ENCODE measurements at regions not wholly inside any gene's neighbourhood (a gene's known extent, or its start where the extent isn't known, plus 50 kb on each side); places are given as distances from the start of the nearest gene placed in this dataset.

DNA sequence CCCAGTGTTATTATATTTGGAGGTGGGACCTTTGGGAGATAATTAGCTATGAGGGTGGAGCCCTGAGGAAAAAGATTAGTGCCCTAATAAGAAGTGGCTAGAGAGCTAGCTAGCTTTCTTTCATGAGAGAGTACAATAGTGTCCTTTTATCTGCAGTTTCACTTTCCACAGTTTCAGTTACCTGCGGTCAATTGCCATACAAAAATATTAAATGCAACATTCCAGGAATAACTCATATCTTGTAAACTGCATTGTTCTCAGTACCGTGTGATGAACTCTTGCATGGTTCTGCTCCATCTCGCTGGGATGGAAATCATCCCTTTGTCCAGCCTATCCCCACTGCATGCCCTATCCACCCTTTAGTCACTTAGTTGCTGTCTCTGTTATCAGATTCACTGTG lies 201.6 kb downstream of the RWDD3 start:
- FAIRE-seq, result no peak

DNA sequence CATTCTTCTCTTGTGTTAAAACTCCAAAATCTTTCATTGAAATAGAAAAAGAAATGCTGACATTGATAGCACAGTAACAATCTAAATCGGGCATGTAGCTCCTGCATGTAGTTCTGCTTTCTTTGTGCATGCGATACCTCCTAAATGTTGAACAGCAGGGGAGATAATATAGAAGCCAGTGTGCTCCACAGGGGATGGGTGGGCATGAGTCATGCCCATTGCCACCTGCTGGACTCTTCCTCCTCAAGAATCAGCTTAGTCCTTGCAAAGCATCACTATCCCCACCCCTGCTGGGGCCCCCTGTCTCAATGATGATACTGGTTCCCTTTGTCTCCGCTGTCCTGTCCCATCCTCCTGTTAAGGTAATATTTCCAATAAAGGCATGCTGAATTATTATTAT lies 203.0 kb downstream of the RWDD3 start:
- no peak for FAIRE-seq

DNA sequence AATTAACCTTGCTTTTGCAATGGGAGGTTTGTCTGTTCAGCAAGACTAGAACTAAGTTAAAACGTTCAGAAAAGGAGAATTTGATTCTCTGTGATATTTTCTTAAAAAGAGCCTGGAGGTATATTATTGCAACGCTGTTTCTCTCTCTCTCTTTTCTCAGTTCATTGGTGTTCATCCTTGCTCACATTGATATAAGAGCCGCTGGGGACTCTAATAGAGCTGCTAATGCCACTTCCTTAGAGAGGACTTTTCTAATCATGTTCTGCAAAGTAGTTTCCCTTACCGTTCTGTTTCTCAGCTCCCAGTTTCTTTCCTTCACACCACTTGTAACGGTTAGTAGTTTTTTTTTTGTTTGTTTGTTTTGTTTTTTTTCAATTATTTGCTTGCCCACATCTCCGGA lies 203.8 kb downstream of the RWDD3 start:
- no peak for FAIRE-seq

DNA sequence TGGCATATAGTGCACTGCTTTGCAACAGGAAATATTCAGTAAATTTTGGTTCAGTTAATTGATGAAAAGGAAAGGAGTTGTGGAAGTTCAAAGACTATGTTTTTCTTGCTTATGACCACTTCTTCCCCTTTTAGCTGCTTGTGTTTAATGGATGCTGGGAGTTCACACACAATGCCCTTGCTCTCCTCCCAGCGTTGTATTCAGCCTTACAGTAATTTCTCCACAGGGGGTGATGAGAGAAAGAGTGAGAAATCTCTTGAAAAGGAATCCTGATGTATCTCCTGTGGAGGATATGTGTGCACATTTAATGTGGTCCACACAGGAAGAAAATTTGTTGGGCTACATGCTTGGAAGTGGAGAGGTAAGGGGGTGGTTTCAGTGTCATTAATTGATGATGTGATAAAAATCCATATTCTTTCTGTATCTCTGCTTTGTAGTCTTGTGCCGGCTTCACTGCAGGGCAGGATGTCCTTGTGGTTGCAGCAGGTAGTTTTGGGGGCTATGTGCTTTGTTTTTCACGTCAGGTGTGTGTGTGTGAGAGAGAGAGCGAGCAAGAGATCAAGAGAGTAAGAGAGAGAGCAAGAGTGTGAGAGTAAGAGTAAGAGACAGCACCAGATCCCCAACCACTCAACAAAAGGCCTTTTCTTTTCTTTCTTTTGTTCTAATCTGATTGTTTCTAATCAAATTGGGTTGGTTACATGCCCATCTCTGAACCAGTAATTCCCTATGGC lies 204.4 kb downstream of the RWDD3 start:
- FAIRE-seq, result no peak

DNA sequence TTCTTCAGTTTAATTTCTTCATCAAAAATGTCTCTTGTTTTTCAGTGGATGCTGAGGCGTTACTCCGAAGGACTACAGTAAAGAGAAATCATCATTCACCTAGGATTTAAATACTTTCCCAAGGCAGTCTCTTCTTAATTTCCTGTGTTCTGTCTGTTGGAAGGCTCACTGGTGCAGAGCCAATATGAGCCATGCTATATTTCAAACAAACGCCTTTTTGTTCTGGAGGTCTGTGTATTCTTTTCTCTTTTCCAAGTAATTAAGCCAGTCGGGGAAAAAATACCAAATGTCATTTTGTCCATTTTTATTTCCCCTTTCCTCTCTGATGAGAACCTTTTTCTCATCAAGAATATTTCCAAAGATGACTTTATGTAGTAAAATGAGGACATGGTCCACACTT lies 206.5 kb downstream of the RWDD3 start:
- no peak for FAIRE-seq

DNA sequence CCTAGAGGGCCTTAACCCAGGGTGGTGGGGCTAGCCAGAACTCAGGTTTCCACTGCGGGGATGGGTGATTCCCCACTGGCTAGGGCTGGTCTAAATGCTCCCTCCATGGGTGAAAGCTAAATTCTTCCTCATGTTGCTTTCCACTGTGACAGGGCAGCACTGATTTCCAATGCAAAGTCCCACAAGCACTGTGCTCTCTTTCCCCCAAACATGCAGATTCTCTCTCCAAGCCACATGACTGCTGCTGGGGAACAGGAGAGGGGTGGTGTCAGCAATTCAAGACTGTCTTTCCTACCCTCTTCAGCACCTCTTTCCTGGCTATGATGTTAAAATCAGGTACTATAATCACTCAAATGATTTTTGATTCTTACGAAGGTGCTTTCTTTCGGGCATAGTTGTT lies 215.5 kb downstream of the RWDD3 start:
- no peak for FAIRE-seq

DNA sequence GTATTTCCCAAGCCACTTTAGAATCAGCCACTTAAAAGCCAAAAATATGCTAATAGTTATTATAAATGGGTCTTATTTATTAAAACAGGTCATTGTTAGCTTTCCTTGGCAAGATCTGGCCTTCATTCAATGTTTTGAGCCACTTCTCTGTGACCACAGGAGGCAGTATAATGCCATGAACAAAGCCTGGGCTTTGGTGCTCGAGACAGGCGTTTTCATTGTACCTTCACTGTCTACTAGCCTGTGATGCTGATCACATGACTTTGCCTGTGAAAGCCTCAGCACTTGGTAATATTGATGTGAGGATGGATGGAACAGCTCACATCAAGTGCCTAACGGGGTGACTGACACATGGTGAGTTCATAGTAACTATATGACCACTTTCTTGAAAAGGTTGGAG lies 217.0 kb downstream of the RWDD3 start:
- FAIRE-seq, result no peak

DNA sequence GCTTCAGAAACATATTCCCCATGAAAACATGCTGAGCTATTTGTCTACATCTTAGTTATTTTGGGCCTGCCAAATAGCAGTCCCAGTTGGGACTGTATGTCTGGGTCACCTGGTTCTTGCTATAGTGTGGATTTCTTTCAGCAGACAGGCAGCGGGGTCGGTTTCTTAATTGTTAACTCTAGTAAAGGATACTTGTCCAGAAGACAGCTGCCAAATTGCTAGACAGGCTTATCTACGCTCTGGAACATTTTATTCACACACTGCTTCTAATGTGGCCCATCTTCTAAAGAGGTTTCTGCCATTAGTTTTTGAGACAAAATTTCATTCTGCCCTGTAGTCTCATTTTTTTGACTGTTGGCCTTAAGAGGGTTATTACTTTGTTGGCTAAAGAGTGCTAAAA lies 217.9 kb downstream of the RWDD3 start:
- FAIRE-seq, result no peak

DNA sequence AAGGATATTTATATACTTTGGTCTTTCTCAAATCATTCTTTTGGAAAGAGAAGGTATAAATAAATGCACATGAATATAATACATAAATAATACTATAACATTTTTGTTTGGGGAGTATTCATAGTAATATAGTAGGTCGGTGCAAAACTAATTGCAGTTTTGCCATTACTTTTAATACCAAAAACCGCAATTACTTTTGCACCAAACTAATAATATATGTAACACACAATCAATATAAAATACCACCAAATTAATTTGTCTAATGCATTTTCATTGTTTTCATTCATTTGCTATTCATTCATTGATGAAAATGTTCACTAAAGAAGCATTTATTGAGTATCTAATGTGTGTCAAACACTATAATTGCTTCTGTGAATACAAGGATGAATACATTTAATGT lies 219.0 kb downstream of the RWDD3 start:
- no peak for FAIRE-seq

DNA sequence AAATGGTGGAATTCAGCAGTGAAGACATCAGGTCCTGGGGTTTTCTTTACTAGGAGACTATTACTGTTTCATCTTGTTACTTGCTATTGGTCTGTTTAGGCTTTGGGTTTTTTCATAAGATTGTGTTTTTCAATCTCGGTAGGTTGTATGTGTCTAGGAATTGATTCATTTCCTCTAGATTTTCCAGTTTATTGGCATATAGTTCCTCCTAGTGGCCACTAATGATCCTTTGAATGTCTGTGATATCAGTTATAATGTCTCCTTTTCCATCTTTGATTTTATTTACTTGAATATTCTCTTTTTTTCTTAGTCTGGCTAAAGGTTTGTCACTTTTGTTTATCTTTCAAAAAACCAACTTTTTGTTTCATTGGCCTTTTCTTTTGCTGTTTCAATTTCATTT lies 233.0 kb downstream of the RWDD3 start:
- no peak for FAIRE-seq

DNA sequence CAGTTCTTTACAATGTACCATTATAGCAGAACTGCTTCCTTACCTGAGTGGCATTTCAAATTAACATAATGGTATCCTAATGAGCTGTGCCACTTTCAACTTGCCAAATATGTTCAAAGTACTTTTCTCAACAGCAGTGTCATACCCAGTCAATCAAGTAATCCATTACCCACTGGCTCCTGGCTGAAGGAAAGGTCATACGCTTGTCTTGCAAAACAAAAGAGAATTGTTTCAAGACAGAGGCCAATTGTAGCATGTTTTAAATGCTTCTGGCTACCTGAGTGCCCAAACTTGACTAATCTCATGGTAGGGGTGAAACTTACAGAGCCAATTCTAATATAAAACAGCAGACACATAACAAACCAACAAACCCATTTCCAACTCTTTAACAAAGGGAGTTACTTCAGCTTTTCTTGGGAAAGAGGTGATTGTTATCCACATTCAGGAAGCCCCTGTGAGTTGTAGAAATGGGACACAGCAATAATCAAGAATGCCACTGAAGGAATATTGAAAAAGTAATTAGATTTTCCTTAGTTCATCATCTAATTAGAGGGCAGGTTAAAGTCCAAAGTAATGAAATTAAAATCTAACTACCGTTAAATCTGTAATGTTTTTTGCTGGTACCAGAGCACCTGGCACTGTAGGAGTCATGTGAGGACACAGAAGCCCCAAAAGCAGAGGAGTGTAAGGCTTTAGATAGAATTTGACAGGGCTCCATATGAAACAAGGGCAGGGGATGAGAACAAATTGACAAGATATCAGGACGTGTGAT lies 241.9 kb downstream of the RWDD3 start:
- FAIRE-seq, result no peak

DNA sequence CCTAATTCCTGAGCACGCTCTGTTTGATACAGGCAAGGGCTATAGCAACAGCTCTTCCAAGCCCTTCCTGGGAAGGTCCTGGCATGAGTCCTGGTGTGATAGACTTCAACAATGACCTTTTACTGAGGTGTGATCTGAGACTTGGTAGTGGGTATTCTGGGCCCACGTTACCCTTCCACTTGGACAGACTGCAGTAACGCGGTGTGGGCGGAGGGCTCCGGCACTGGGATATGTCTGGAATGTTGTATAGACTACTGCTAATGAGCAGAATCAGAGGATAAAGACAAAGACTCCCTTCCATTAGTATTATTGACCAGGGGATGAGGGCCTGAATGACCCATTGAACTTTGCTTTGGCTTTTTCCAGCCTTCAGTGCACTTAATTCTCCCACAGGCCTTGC lies 262.3 kb downstream of the RWDD3 start:
- FAIRE-seq, result no peak

DNA sequence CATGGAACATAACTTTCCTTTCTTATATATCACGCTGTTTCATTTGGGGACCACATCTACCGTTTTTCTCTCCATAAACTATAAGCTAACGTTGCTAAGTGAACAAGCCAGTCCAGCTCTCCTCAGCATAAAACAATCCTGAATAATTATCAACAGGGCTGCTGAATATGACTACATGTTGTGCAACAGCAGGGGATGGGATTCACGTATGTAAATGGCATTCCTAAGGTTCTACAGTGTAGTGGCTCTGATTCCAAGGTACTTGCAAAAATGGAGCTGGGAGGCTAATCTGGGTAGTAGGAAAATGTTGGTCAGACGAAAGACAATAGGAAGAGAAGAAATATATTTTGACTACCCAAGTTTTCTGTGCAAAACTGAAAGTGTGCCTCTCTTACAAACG lies 262.8 kb downstream of the RWDD3 start:
- FAIRE-seq, result no peak

DNA sequence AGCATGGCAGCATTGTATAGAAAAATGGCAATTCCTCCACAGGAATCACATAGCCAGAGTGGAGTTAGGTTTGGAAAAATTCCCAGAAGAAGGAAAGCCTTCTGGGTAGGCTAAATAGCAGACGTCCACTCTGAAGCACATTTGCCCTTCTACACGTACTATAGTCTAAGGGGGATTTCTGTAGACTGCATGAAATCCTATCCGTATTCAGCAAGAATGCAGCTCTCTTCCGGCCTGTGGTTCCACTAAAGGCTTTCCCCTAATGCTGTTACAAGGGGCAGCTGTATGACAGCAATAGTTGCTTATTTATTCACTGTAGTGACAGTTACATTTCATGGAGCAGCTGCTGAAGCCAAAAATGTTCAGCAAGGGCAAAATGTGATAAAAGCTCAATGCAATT lies 263.6 kb downstream of the RWDD3 start:
- FAIRE-seq, result no peak

DNA sequence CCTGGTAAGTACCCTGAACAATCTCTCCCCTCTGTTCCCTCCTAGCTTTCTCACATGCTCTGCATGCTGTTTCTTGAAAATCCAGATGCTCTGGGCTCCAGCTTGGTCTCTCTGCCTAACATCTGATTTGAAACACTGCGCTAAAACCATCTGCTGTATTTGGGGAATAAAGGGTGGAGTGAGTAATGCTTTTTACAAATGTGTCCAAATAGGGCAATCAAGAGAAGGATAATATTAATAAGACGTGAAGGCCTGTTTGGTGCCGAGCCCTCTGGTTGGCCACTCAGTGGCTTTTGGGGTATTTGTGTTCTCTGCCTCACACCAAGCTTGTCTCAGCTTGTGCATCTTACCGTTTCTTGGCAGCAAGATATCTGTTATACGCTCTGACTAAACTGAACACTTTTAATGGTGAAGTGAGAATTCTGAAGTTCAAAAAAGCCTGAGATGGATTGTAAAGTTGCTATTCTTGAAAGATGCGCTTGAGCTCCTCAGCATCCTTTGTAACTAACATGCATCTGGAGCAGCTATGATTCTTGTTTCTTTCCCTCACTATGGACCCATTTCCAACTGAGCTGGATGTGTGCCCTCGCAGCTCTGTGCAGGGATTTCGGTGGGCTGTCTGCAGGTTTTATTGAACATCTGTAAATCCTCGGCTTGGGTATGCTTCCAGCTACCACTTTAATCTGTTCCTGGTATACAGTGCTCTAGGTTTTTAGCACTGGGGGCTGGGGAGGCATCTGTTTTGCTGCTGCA lies 269.4 kb downstream of the RWDD3 start:
- FAIRE-seq, result no peak

DNA sequence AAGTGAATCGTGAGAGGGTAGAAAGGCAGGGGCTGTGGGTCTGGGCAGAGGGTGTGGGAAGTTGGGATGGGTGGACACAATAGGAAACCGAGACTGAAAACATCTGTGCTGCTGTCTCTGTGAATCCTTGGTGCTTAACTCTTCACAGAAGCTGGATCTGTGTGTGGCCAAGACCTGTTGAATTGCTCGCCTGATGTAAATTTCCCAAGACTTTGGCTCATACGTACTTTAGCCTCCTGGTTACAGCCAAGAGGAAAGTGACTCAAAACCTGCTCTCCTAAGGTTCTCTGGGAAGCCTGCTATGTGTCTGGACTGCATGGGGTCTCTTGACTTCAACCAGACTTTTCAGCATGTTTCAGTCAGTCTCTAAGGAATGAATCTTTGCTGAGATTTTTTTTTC lies 270.3 kb downstream of the RWDD3 start:
- no peak for FAIRE-seq

DNA sequence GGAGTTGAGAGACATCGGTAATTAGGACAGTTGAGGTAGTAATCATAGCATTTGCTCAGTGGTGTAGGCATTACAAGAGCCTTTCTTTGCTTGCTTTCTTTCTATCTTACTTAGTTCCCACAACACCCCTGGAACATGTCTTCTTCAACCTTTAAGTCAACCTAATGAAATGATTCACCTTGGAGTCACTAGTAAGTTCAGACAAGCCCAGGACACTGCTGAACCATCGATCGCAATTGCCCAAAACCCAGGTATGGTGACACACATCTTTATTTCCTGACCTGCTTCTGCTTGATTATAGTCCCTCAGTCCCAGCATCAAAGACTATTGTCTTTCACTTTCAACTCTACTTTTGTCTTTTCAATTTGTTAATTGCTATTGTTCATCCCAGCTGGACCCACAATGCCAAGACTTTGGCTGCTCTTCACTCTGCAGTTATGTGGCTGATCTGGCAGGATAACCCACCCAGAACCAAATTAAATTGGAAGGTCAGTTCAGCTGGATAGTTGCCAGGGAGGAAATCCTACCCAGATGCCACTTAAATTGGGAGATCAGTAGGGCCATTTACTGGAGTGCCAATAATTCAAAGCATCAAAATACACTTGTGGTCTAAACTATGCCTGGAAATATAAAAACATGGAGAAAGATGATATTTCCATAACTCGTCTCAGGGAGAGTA lies 272.9 kb downstream of the RWDD3 start:
- no peak for FAIRE-seq

DNA sequence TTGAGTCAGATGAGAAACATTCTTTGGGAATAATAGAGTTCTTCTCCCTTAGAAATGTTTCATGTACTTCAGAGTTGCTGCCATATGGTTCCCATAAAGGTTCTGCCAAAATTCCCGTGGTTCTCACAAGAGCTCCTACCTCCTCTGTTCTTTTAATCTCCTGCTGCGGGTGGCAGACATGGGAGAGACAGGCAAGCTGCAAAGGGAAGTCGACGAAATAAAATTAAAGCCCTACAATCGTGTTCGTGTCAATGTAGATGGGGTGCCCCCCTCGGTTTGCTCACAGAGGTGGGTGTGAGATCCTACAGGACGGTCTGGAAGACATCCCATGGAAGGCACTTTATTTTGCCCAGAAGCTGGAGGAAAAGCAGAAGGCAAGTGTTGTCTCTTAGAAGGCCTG lies 276.0 kb downstream of the RWDD3 start:
- FAIRE-seq, result no peak

DNA sequence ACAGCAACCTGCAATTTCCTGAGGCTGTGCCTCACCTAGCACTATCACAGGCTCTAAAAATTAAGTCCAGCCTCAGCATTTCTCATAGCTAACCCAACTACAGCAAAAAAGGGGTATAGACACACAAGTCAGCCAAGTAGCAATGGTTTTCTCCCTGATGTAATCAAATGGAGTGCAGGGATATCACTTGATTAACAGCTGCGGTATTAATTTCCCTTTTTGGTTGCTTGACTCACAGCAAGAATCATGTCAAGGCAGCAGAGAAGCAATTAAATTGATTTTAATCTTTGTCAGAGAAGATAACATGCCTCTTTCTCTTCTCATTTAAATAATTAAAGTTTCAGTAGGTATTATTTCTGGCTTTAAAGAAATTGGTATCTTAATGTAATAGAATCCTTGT lies 278.9 kb downstream of the RWDD3 start:
- no peak for FAIRE-seq

DNA sequence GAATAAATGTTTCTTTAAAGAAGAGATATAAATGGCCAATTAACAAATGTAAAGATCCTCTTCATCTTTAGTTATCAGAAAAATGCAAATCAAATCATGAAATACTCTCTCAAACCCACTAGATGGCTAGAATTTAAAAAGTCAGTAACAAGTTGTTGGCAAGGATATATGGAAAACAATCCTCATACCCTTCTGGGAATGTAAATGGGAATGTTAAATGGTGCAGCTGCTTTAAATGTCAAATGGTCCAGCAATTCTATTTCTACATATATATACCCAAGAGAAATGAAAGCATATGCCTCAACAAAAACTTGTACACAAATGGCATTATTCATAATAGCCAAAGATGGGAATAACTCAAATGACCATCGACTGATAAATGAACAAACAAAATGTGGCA lies 283.5 kb downstream of the RWDD3 start:
- no peak for FAIRE-seq

DNA sequence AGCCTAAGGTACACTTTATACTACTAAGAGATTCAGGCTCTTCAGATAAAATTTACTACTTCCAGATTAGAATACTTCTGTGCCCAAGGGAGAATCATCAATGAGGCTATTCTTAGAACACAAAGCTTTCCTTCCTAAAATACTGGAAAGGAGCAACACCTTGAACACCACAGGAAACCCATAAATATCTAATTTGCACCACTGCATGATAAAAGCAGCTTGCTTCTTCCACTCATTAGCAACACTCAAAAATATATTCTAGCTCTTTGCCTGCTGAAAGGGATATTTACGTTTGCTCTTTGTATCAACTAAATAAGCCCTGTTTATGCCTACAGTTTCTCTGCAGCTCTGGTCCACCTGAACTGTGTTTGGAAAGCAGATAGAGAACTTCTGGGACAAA lies 284.3 kb downstream of the RWDD3 start:
- no peak for FAIRE-seq

DNA sequence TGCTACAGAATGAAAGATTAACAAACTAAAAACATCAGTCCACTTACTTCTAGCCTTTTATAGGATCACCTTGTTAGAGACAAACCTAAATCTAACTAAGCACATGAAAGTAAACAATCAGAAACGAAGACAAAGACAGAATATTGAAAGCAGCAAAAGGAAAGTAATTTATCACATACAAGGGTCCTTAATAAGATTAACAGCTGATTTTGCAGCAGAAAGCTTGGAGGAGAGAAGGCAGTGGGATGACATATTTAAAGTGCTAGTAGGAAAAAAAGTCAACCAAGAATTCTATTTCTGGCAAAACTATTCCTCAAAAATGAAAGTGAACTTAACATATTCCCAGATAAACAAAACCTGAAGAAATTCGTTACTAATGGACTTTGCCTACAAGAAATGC lies 286.4 kb downstream of the RWDD3 start:
- no peak for FAIRE-seq

DNA sequence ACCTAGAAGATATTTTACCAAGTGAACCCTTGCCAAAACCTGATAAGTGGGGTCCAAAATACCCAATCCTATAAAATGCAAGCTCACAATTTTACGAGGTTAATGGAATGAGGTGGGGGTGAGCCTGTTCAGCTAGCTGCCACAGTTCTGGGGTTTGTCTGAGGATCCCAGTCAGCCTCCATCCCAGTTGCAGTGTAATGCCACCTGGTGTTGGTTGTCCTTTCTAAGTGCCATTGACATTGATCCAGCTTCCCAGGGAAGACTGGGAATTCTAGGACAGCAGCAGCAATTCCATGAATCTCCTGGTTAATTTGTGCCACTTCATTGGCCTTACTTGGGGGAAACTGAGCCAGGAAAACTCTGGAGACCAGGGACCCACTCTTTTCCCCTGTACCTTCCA lies 298.3 kb downstream of the RWDD3 start:
- no peak for FAIRE-seq

Measured in endometrium (tissue), 2 donors.